PC-9 (cell line): ENCODE measurements at regions not wholly inside any gene's neighbourhood (a gene's known extent, or its start where the extent isn't known, plus 50 kb on each side); places are given as distances from the start of the nearest gene placed in this dataset.

Experiments used
- EZH2 ChIP-seq: fragments of 200-600 bp; sonication (generic); IDR thresholded peaks from 2 replicates; pipeline ENCODE4 v1.8.0; 2017; ENCODE audit warnings: antibody characterized with exemption, low read depth
- TF ChIP-seq, protein P1 (sequence below): fragments of 200-600 bp; sonication (generic); conservative IDR thresholded peaks from 2 replicates; pipeline ENCODE4 v1.6.1; 2017; ENCODE audit warnings: mixed run types, antibody characterized with exemption, mild to moderate bottlenecking, moderate library complexity

DNA sequence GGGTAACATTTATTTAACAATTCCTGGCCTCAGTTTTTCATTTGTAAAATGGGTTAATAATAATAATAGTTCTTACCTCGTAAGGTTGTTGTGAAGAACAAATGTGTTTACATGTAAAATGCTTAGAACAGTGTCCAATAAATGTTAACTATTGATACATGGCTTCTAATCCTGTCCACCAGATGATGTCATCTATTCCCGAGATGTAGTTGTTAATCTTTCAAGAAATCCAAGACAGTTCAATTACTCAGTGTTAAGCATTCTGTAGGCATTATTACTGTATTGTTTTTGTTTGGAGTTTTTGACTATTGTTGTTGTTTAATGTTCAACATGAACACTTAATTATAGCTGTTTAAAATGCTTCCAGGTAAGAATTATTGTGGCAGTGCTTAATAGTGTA, 131.0 kb upstream of the FNDC3A start:
- TF ChIP-seq, protein P1, sequence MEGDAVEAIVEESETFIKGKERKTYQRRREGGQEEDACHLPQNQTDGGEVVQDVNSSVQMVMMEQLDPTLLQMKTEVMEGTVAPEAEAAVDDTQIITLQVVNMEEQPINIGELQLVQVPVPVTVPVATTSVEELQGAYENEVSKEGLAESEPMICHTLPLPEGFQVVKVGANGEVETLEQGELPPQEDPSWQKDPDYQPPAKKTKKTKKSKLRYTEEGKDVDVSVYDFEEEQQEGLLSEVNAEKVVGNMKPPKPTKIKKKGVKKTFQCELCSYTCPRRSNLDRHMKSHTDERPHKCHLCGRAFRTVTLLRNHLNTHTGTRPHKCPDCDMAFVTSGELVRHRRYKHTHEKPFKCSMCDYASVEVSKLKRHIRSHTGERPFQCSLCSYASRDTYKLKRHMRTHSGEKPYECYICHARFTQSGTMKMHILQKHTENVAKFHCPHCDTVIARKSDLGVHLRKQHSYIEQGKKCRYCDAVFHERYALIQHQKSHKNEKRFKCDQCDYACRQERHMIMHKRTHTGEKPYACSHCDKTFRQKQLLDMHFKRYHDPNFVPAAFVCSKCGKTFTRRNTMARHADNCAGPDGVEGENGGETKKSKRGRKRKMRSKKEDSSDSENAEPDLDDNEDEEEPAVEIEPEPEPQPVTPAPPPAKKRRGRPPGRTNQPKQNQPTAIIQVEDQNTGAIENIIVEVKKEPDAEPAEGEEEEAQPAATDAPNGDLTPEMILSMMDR: no peak
- no peak for TF ChIP-seq EZH2
